GM12874 (cell line): ENCODE measurements at regions not wholly inside any gene's neighbourhood (a gene's known extent, or its start where the extent isn't known, plus 50 kb on each side); places are given as distances from the start of the nearest gene placed in this dataset.

ENCODE experiments used
- CTCF ChIP-seq: IDR thresholded peaks from 2 replicates; pipeline ENCODE4 v1.5.1; 2011; ENCODE audit warnings: low read depth, mild to moderate bottlenecking, control low read depth, low read length, moderate library complexity; ENCODE audit not compliant: insufficient read depth

DNA sequence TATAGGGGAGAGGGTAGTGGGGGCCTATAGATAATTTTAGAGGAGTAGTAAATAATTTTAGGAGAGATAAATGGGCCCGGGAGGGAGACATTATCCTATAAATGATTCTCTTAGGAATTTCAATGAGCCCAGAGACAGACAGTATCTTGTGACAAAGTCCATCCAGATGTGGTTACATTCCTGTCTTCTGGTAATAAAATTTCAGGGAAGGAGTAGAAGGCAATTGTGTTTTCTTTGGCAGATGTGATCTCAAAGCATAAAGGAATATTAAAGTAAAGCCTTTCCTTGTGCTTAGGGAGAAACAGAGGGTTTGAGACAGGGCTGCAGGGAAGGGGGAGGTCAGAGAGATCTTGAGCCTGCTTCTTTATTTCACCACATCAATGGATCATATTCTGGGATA, 979.8 kb upstream of the GJE1 start:
- no peak for TF ChIP-seq CTCF

DNA sequence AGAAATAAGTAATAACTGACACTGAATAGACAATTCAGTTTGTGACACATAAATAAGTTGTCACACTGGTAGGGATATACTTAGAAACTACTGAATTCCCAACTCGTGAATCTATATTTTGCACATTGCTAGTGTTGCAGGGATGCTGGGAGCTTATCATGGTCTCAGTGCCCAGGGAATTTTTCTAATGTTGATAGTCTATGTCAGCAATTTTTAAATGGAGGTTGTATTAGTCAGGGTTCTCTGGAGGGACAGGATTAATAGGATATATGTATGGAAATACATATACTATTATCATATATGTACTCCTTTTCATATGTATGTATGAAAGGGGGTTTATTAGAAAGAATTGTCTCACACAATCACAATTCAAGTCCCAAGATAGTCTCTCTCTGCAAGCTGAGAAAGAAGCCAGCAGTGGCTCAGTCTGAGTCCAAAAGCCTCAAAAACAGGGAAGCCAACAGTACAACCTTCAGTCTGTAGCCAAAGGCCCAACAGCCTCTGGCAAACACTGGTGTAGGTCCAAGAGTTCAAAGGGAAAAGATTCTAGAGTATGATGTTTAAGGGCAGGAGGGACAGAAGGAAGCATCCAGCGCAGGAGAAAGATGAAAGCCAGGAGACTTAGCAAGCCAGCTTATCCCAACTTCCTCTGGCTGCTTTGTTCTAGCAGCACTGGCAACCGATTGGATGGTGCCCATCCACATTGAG, 980.9 kb upstream of the GJE1 start:
- TF ChIP-seq CTCF = no peak

- TF ChIP-seq CTCF = no peak
These were observed 990.9 kb upstream of the GJE1 start for GRCh38 chr6:141141870-141142269.

DNA sequence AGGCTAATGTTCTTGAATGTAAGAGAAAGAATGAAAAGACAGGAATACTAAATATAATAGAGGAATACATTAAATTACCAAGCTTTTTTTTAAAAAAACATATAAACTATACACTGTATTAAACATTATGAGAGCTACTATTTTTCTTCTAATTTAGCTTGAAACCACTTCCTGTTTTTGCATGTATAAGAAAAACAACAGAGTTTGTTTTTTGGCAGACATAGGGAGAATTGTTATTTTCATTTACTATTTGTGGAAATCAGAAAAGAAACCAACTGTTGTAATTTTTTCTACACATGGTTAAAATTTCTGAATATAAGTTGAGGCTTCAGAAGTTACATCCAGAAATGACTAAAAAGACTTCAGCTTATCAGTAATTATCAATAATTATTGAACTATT, 991.8 kb upstream of the GJE1 start:
- no peak for TF ChIP-seq CTCF

GRCh38 chr6:141139461-141139860, 993.3 kb upstream of the GJE1 start:
- TF ChIP-seq CTCF = no peak

DNA sequence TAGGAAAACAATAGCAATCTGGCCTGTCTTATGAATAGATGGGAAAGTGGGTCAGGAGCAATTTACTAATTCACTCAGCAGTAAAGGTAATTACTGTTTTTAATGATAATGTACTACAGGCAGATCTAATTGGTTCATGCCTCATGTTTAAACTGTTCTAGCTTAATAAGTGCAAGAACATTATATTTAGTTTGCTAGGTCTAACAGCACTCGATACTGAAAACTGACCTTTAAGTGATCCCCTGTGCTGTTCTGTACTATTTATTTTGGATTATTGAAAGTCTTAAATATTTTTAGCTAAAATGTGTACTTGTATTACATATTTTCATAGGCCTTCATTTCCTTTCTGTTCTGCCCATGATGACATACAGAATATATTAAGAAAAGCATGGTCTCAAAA, 998.0 kb upstream of the GJE1 start:
- no peak for TF ChIP-seq CTCF

GRCh38 chr6:141133836-141134235, 998.9 kb upstream of the GJE1 start:
- no peak for TF ChIP-seq CTCF
